Liver (tissue), 7 donors: ENCODE measurements at regions not wholly inside any gene's neighbourhood (a gene's known extent, or its start where the extent isn't known, plus 50 kb on each side); places are given as distances from the start of the nearest gene placed in this dataset.
"Not testable (repeated sequence)": the region's sequence is repeated elsewhere in the genome, so short reads cannot be mapped to it uniquely, and the experiment has no call there.

Experiments used
- DNase-seq: peaks from one replicate; pipeline ENCODE4 v3.0.0-alpha.2; 2017; ENCODE audit warnings: low spot score
- H3K27ac ChIP-seq, 2 donors: one replicate each; pipeline ENCODE4 v1.7.0; 2013; ENCODE audit warnings: inconsistent platforms in 2 of 2, low read length in 2 of 2, control low read depth in 1 of 2, low read depth in 1 of 2, mild to moderate bottlenecking in 1 of 2
- H3K27me3 ChIP-seq, 4 donors: one replicate each; pipeline versions ENCODE4 v1.6.1 to v1.7.0; 2013; ENCODE audit warnings: low read length in 3 of 4, inconsistent platforms in 1 of 4, mild to moderate bottlenecking in 1 of 4, moderate library complexity in 1 of 4; ENCODE audit not compliant: control insufficient read depth in 4 of 4, insufficient read depth in 4 of 4
- H3K36me3 ChIP-seq, 4 donors: one replicate each; pipeline versions ENCODE4 v1.6.1 to v1.7.0; 2013; ENCODE audit warnings: low read length in 3 of 4, mild to moderate bottlenecking in 3 of 4, low read depth in 1 of 4, moderate library complexity in 1 of 4; ENCODE audit not compliant: control insufficient read depth in 4 of 4, insufficient read depth in 3 of 4
- H3K4me1 ChIP-seq, 4 donors: one replicate each; pipeline versions ENCODE4 v1.6.1 to v1.7.0; 2013; ENCODE audit warnings: low read length in 3 of 4, mild to moderate bottlenecking in 3 of 4, moderate library complexity in 1 of 4; ENCODE audit not compliant: control insufficient read depth in 4 of 4, insufficient read depth in 4 of 4
- H3K4me3 ChIP-seq, 3 donors: one replicate each; pipeline versions ENCODE4 v1.6.1 to v1.7.0; 2013; ENCODE audit warnings: low read length in 3 of 3, control low read depth in 1 of 3, low read depth in 1 of 3, mild to moderate bottlenecking in 1 of 3
- H3K9ac ChIP-seq, 2 donors: one replicate each; pipeline ENCODE4 v1.7.0; 2013; ENCODE audit warnings: low read length in 2 of 2, mild to moderate bottlenecking in 2 of 2, moderate library complexity in 2 of 2, control low read depth in 1 of 2, low read depth in 1 of 2
- H3K9me3 ChIP-seq, 4 donors: one replicate each; pipeline versions ENCODE4 v1.6.1 to v1.7.0; 2013; ENCODE audit warnings: low read length in 3 of 4; ENCODE audit not compliant: control insufficient read depth in 4 of 4
- ATF3 ChIP-seq: IDR thresholded peaks from 2 replicates; pipeline ENCODE4 v1.6.1; 2016; ENCODE audit warnings: antibody characterized with exemption
- EGR1 ChIP-seq, 2 donors: IDR thresholded peaks; 2 replicates each; pipeline ENCODE4 v1.6.1; 2016 to 2018; ENCODE audit warnings: antibody characterized with exemption in 2 of 2, low read depth in 2 of 2
- FOXA1 ChIP-seq: IDR thresholded peaks from 2 replicates; pipeline ENCODE4 v1.6.1; 2016; ENCODE audit warnings: antibody characterized with exemption
- FOXA2 ChIP-seq: IDR thresholded peaks from 2 replicates; pipeline ENCODE4 v1.6.1; 2016; ENCODE audit warnings: antibody characterized with exemption
- GABPA ChIP-seq, 2 donors: IDR thresholded peaks in 1 of 2; conservative IDR thresholded peaks in 1 of 2; 2 replicates each; pipeline ENCODE4 v1.6.1; 2016; ENCODE audit warnings: antibody characterized with exemption in 2 of 2, mild to moderate bottlenecking in 1 of 2, moderate library complexity in 1 of 2
- HNF4G ChIP-seq: IDR thresholded peaks from 2 replicates; pipeline ENCODE4 v1.6.1; 2016; ENCODE audit warnings: antibody characterized with exemption
- NR2F2 ChIP-seq: IDR thresholded peaks from 2 replicates; pipeline ENCODE4 v1.6.1; 2016; ENCODE audit warnings: antibody characterized with exemption
- SP1 ChIP-seq: IDR thresholded peaks from 2 replicates; pipeline ENCODE4 v1.6.1; 2018; ENCODE audit warnings: antibody characterized with exemption, mild to moderate bottlenecking
- ZBTB33 ChIP-seq: IDR thresholded peaks from 2 replicates; pipeline ENCODE4 v1.6.1; 2016; ENCODE audit warnings: antibody characterized with exemption
- WGBS: extraction: QIAGEN DNeasy Blood & Tissue Kit; methylation state at CpG from one replicate; pipeline ENCODE4 v1.1.7; 2013; 5-methylcytosine and 5-hydroxymethylcytosine counted together
- donor health status: healthy.
- donor health status: healthy.
- donor health status: healthy.
- donor health status: healthy.

DNA sequence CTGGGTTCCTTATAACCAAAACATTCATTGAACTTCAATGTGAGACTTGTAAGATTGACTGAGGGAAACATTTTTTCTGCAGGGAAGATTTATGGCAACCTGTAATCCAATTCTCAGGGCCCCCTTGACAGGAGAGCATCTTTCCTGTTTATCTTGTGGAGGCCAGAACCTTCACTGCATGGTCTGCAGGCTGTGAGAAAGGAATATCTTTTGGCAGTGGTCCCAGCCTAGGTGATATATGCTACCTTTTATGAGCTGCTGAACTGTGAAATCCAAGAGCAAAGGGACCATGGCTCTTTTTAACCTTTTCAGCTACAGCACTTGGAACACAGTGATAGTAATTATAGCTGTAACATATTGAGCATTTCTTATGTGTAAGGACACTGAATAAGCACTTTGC lies 590.2 kb upstream of the B3GAT1 start (continued):
- TF ChIP-seq EGR1 (IDR thresholded peaks at IDR 0.05; ENCODE audit: low read depth in 2 of 2), result no peak
- TF ChIP-seq HNF4G, result no peak
- TF ChIP-seq ATF3, result no peak
- TF ChIP-seq FOXA1, result no peak

GRCh38 chr11:135001581-135001980 lies 589.5 kb upstream of the B3GAT1 start:
- TF ChIP-seq HNF4G (no peak), ZBTB33 (no peak), GABPA (IDR thresholded peaks at IDR 0.05 in 1 of 2, conservative IDR thresholded peaks at IDR 0.05 in 1 of 2) (no peak), NR2F2 (no peak)
- 88% methylated on average over 2 of the region's 2 CpGs for WGBS
- no peak for DNase-seq
- no peak overlapping the region for H3K27ac ChIP-seq
- no peaks in the 10 kb centered on the region for H3K4me1 ChIP-seq
- peaks cover 0 to 3% (median 1%) of the 10 kb centered on the region in 4 donors for H3K27me3 ChIP-seq
- H3K9me3 ChIP-seq, result no peaks in the 10 kb centered on the region
- H3K36me3 ChIP-seq, result no peaks in the 10 kb centered on the region
- H3K9ac ChIP-seq, result no peak overlapping the region
- H3K4me3 ChIP-seq, result no peak overlapping the region

DNA sequence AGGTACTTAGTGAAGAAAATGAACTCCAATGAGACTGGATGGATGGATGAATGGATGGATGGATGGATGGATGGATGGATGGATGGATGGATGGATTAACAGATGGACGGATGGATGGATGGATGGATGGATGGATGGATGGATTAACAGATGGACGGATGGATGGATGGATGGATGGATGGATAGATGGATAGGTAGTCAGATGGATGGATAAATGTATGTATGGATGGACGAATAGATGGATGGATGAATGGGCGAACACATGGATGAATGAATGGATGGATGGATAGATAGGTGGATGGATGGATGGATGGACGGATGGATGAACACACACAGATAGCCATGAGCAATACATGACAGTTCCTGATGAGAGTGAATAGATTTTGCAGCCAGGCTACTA lies 589.0 kb upstream of the B3GAT1 start:
- not testable (repeated sequence) for H3K9ac ChIP-seq, H3K27ac ChIP-seq
- WGBS, result 74% methylated on average over 5 of the region's 5 CpGs

GRCh38 chr11:134999590-134999989 lies 587.5 kb upstream of the B3GAT1 start:
- no peak overlapping the region for H3K9ac ChIP-seq
- no peak overlapping the region for H3K4me3 ChIP-seq
- TF ChIP-seq ATF3 (no peak), EGR1 (IDR thresholded peaks at IDR 0.05; ENCODE audit: low read depth in 2 of 2) (no peak), NR2F2 (no peak), GABPA (IDR thresholded peaks at IDR 0.05 in 1 of 2, conservative IDR thresholded peaks at IDR 0.05 in 1 of 2) (no peak), SP1 (no peak), FOXA2 (no peak), FOXA1 (no peak)
- WGBS, result 53% methylated on average over 6 of the region's 6 CpGs
- no peaks in the 10 kb centered on the region for H3K27me3 ChIP-seq
- no peak overlapping the region for H3K27ac ChIP-seq
- no peaks in the 10 kb centered on the region for H3K4me1 ChIP-seq
- H3K9me3 ChIP-seq, result no peaks in the 10 kb centered on the region
- no peaks in the 10 kb centered on the region for H3K36me3 ChIP-seq
- no peak for DNase-seq

More for the DNA sequence above, 589.0 kb upstream of the B3GAT1 start:
- H3K4me3 ChIP-seq, DNase-seq, H3K27me3 ChIP-seq, H3K9me3 ChIP-seq, H3K36me3 ChIP-seq, H3K4me1 ChIP-seq: not testable (repeated sequence)
